Activated CD4-positive, alpha-beta memory T cell treated with anti-CD3 and anti-CD28 coated beads for 36 hours (primary cell): ENCODE measurements at regions not wholly inside any gene's neighbourhood (a gene's known extent, or its start where the extent isn't known, plus 50 kb on each side); places are given as distances from the start of the nearest gene placed in this dataset.

Experiments
- CTCF ChIA-PET: fragments of 350-600 bp; sonication (Branson Sonifier 250); formaldehyde crosslinking; loops from one replicate; lab custom pipeline; 2021; ENCODE audit warnings: antibody characterized with exemption, inconsistent platforms; lab: Charles Lee
- POLR2A ChIA-PET: fragments of 350-600 bp; sonication (Branson Sonifier 250); formaldehyde crosslinking; loops from one replicate; lab custom pipeline; 2021; ENCODE audit warnings: antibody characterized with exemption; lab: Charles Lee
- DNase-seq: peaks from one replicate; pipeline ENCODE4 v3.0.0-alpha.2; 2020
- H3K27ac Mint-ChIP-seq: one replicate; pipeline ENCODE4 v1.8.0; 2021; ENCODE audit warnings: mixed read lengths
- H3K27me3 Mint-ChIP-seq: one replicate; pipeline ENCODE4 v1.8.0; 2021; ENCODE audit warnings: mixed read lengths
- H3K36me3 Mint-ChIP-seq: one replicate; pipeline ENCODE4 v1.8.0; 2021; ENCODE audit warnings: mixed read lengths
- H3K4me1 Mint-ChIP-seq: one replicate; pipeline ENCODE4 v1.8.0; 2021; ENCODE audit warnings: low read depth, mixed read lengths
- H3K4me3 Mint-ChIP-seq: one replicate; pipeline ENCODE4 v1.8.0; 2021; ENCODE audit warnings: mild to moderate bottlenecking, mixed read lengths
- H3K9me3 Mint-ChIP-seq: one replicate; pipeline ENCODE4 v1.8.0; 2021; ENCODE audit warnings: mixed read lengths
- intact Hi-C: fragments of 100-400 bp; cut with micrococcal nuclease; formaldehyde crosslinking; loops from one replicate; pipeline ENCODE4 v1.15.1; 2023

DNA sequence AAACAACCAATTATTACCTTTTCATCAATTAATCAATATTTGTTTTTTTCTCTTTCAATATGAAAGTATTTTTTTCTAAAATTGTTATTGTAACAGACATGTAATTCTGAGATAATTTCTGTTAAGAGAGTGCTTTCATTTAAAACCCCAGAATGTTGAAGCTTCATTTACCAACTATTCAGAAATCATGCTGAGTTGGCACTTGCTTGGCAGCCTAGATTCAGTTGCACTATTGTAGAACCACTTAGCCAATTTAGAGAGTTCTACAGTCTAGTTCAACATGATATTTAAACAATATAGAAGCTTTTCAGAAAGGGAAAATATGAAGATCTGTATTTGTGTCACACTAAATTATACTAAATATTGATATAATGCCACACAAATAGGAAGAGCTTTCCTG lies 56.1 kb upstream of the NKAIN2 start:
- no peaks in the 10 kb centered on the region for H3K36me3 Mint-ChIP-seq
- intact Hi-C loops, result no loop called here

DNA sequence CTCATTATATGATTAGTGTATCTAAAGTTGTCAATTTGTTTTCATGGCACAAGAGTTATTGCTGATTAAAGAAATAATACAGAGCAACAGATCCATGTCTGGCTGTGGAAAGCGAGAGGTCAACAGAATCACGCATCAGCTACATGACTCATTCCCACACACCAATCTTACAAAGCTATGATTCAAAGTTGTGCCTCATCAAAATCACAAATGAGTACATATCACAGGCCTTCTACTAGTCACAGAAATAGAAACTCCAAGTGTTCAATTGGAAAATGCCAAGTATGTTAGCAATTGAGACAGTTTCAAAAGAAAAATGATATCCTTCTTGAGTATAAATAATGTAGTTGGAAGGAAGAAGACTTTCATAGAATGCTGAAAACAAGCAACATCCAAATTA lies 57.8 kb upstream of the NKAIN2 start:
- intact Hi-C loops, result no loop called here
- H3K4me1 Mint-ChIP-seq, result no peaks in the 10 kb centered on the region

More for the DNA sequence above, 56.1 kb upstream of the NKAIN2 start:
- H3K27ac Mint-ChIP-seq, result no peak overlapping the region
- no peak overlapping the region for H3K4me3 Mint-ChIP-seq
- no peaks in the 10 kb centered on the region for H3K27me3 Mint-ChIP-seq
- ChIA-PET POLR2A (no interaction called here), CTCF (no interaction called here)
- peaks cover under 1% of the 10 kb centered on the region for H3K9me3 Mint-ChIP-seq
- H3K4me1 Mint-ChIP-seq, result no peaks in the 10 kb centered on the region
- DNase-seq, result no peak

DNA sequence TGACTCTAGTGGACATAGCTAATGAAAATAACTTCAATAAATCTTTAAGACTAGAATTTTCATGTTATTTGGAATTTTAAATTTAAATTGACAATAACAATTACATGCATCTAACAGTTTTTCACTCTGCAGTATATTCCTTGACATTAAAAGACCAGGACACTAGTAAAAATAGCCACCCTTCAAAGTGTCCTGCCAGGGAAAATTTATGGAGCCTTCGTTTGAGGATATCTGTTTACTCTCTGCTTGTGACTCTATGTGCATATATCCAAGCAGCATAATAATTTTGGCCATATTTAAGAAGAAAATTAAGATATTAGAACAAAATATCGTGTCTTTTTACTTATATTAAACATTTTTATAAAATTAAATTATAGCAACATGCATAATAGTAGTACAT lies 58.8 kb upstream of the NKAIN2 start:
- Mint-ChIP-seq H3K4me1 (no peaks in the 10 kb centered on the region), H3K27me3 (no peaks in the 10 kb centered on the region), H3K4me3 (no peak overlapping the region), H3K36me3 (no peaks in the 10 kb centered on the region), H3K27ac (no peak overlapping the region), H3K9me3 (no peaks in the 10 kb centered on the region)
- DNase-seq, result no peak
- CTCF ChIA-PET, result no interaction called here
- intact Hi-C loops, result no loop called here
- POLR2A ChIA-PET, result no interaction called here

More for the DNA sequence above, 57.8 kb upstream of the NKAIN2 start:
- H3K27me3 Mint-ChIP-seq, result no peaks in the 10 kb centered on the region
- no peak for DNase-seq
- no peak overlapping the region for H3K27ac Mint-ChIP-seq
- CTCF ChIA-PET, result no interaction called here
- H3K9me3 Mint-ChIP-seq, result no peaks in the 10 kb centered on the region
- POLR2A ChIA-PET, result no interaction called here
- no peak overlapping the region for H3K4me3 Mint-ChIP-seq
- H3K36me3 Mint-ChIP-seq, result no peaks in the 10 kb centered on the region

DNA sequence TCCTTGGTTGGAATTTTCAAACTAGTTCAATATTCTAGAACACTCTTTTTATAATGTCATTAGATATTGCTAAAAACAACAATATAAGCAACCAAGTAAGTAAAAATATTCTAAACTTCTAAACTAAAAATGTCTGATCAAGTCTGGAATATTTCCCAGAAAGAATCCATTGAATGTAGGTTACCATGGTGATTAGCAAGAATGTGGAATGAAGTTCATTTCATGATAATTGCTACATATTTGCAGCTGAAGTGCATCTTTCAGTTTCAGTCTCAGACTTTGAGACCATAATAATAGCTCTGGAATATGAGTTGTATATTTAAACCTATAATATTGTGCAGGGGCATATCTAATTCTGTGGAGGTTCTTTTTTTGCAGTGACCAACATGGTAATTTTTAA lies 61.0 kb upstream of the NKAIN2 start:
- H3K36me3 Mint-ChIP-seq, result no peaks in the 10 kb centered on the region
- no peaks in the 10 kb centered on the region for H3K27me3 Mint-ChIP-seq
- CTCF ChIA-PET, result no interaction called here
- intact Hi-C loops, result no loop called here
- POLR2A ChIA-PET, result no interaction called here
- no peak for DNase-seq
- H3K4me3 Mint-ChIP-seq, result no peak overlapping the region
- no peaks in the 10 kb centered on the region for H3K9me3 Mint-ChIP-seq
- no peak overlapping the region for H3K27ac Mint-ChIP-seq
- no peaks in the 10 kb centered on the region for H3K4me1 Mint-ChIP-seq

DNA sequence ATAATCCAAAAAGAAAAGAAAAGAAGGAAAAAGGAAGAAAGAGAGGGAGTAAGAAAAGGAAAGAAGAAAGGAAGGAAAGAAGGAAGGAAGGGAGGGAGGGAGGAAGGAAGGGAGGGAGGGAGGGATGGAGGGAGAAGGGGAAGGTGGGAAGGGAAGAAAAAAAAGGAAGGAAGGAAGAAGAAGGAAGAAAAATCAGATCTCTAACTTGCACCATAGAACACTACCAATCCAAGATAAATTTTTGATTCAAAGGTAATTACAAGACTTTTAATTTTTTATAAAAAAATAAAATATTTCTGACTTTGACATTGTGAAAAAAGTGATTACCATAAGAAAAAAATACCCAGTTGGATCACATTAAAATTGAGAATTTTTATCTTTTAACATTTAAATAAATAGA lies 70.5 kb upstream of the NKAIN2 start:
- DNase-seq, result no peak
- Mint-ChIP-seq H3K4me1 (no peaks in the 10 kb centered on the region), H3K36me3 (no peaks in the 10 kb centered on the region), H3K9me3 (no peaks in the 10 kb centered on the region), H3K4me3 (no peak overlapping the region), H3K27me3 (no peaks in the 10 kb centered on the region), H3K27ac (no peak overlapping the region)
- POLR2A ChIA-PET, result no interaction called here
- CTCF ChIA-PET, result no interaction called here
- intact Hi-C loops, result no loop called here

DNA sequence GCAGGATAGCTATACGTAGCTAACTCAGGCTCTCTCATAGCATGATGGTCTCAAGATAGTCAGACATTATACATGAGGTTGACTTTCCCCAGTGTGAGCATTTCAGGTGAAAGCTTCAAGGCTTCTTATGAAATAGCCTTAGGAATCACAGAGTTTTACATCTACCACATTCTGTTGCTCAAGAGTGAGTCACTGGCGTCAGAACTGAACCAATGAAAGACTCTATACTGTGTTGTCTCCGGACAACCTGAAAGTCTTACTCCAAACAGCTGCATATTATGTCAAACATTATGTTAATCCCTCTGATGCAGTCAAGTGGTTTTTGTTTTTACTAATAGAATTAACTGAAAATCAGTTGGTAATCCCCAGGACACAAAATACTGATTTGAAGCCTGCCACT lies 79.8 kb upstream of the TRDN start:
- Mint-ChIP-seq H3K36me3 (no peaks in the 10 kb centered on the region), H3K4me1 (no peaks in the 10 kb centered on the region), H3K9me3 (no peaks in the 10 kb centered on the region), H3K27me3 (no peaks in the 10 kb centered on the region), H3K4me3 (no peak overlapping the region), H3K27ac (no peak overlapping the region)
- intact Hi-C loops, result no loop called here
- ChIA-PET POLR2A (no interaction called here), CTCF (interaction anchor here (0.7 to 2.5 kb wide), 2 partner anchors 299 to 304 kb away, joined by 3 to 11 read pairs; no protein-coding TSS in a partner anchor)
- DNase-seq, result no peak

DNA sequence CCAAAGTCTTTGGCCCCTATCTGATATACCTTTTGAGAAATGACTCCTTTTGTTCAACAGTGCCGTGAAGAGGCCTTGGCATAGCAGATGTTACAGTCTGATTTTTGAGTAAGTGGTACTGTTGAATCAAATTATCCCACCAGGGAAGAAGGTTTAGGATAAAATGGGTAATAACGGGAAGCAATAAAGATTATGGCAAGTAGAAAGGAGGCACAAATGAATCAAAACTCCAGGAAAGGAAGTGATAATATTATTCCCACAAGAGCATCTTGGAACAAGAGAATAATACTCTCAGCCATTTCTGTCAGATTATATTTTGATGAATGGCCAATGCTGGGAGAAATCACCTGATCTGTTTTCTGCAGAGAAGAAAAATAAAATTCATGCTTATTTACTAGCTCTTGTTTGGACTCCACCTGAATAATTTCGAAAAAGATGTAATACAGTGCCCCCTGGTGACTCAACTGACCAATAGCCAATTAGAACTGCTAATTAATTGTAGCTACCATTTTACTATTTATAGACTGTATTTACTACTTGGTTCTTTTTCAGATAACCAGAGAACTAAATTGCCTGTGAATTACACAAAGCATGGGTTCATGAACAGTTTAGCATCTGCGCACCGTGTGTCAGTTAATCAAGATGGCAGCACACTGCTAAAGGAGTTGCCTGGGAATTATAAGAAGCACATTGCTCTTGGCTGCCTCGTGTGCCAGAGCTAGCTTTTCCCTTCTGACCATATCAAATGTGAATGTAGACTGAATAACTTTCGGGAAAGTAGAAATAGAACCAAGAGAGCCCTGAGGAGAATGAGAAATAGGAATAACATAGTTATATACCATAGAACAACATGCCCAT lies 78.5 kb upstream of the TRDN start:
- ChIA-PET CTCF (interaction anchor here (0.9 to 2.5 kb wide), 4 partner anchors 298 to 846 kb away, joined by 3 to 11 read pairs (median 3); no protein-coding TSS in a partner anchor), POLR2A (no interaction called here)
- no peaks in the 10 kb centered on the region for H3K4me1 Mint-ChIP-seq
- DNase-seq, result no peak
- H3K4me3 Mint-ChIP-seq, result no peak overlapping the region
- no peaks in the 10 kb centered on the region for H3K36me3 Mint-ChIP-seq
- no peaks in the 10 kb centered on the region for H3K9me3 Mint-ChIP-seq
- intact Hi-C loops, result loop anchor here (1.0 kb wide), 1 partner anchor 299 kb away; no protein-coding TSS in a partner anchor
- no peaks in the 10 kb centered on the region for H3K27me3 Mint-ChIP-seq
- no peak overlapping the region for H3K27ac Mint-ChIP-seq

DNA sequence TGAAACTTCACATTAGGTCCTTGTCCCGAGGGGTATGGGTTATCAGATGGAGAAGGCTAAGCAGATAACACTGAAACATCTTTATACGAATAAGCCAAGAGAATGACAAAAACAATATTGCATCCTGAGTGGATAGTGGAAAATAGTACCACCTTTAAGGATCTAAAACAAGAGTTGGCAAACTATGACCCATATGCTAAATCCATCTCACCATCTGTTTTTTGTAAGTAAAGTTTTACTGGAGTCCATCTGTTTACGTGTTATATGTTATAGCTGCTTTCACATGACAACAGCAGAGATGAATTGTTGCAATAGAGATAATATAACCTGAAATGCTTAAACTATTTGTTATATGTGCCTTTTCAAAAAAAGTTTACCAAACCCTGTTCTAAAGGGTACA lies 76.1 kb upstream of the TRDN start:
- no peaks in the 10 kb centered on the region for H3K36me3 Mint-ChIP-seq
- H3K4me3 Mint-ChIP-seq, result no peak overlapping the region
- H3K27me3 Mint-ChIP-seq, result no peaks in the 10 kb centered on the region
- ChIA-PET CTCF (no interaction called here), POLR2A (no interaction called here)
- H3K27ac Mint-ChIP-seq, result no peak overlapping the region
- no peaks in the 10 kb centered on the region for H3K9me3 Mint-ChIP-seq
- intact Hi-C loops, result no loop called here
- no peaks in the 10 kb centered on the region for H3K4me1 Mint-ChIP-seq
- DNase-seq, result no peak

DNA sequence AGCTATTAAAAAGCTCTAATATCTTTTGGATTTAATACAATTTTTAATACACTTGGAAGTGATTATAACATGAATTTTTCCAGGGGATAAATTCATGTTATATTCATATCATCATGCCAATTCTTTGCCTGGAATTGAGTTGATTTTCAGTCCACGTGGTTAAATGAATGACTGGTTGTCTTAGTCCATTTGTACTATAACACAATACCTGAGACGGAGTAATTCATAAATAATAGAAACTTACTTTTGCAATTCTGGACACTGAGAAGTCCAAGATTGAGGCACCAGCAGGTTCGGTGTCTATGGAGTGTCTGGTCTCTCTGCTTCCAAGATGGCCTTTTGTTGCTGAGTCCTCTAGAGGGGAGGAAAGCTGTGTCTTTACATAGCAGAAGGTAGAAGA lies 66.2 kb upstream of the TRDN start:
- H3K27ac Mint-ChIP-seq, result no peak overlapping the region
- H3K4me3 Mint-ChIP-seq, result no peak overlapping the region
- H3K9me3 Mint-ChIP-seq, result no peaks in the 10 kb centered on the region
- H3K36me3 Mint-ChIP-seq, result no peaks in the 10 kb centered on the region
- no peaks in the 10 kb centered on the region for H3K4me1 Mint-ChIP-seq
- intact Hi-C loops, result no loop called here
- no peak for DNase-seq
- ChIA-PET POLR2A (no interaction called here), CTCF (no interaction called here)
- H3K27me3 Mint-ChIP-seq, result no peaks in the 10 kb centered on the region

DNA sequence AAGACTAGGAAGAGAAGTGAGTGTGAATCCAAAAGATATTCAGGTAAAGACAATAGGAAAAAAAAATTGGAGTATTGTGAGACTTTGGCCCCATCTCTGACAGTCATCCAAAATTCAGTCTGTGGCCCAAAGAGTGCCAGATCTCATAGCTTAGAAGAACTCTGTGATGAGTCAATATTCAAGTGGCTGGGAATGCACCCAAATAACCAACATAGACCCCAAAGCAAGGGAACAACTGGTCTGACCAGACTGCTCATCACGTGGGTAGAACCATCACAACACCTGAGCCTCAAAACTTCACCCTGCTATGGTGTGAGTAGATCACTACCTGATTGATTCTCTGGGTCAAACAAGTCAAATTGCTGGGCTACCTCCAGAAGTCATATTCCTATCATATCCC lies 51.1 kb upstream of the TRDN start:
- no peaks in the 10 kb centered on the region for H3K36me3 Mint-ChIP-seq
- intact Hi-C loops, result no loop called here

More for the DNA sequence above, 51.1 kb upstream of the TRDN start:
- no peak for DNase-seq
- Mint-ChIP-seq H3K4me1 (no peaks in the 10 kb centered on the region), H3K27ac (no peak overlapping the region), H3K9me3 (no peaks in the 10 kb centered on the region), H3K4me3 (no peak overlapping the region), H3K27me3 (no peaks in the 10 kb centered on the region)
- ChIA-PET POLR2A (no interaction called here), CTCF (no interaction called here)
